ENCODE measurements at regions not wholly inside any gene's neighbourhood (a gene's known extent, or its start where the extent isn't known, plus 50 kb on each side); places are given as distances from the start of the nearest gene placed in this dataset.

DNA sequence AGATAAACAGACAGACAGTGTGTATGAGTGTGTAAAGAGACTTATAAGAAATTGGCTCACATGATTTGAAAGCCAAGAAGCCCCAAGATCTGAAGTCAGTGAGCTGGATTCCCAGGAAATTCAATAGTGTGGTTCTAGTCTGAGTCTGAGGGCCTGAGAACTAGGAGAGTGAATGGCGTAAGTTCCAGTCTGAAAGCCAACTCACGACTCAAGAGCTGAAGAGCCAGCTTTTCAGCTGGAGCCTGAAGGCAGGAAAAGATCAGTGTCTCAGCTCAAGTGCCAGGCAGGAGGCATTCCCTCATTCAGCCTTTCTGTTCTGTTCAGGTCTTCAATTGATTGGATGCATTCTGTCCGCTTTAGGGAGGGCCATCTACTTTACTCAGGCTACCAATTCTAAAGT, 257.2 kb downstream of the PLPP3 start:
- no peak for DNase-seq
- no peaks in the 10 kb centered on the region for H3K36me3 ChIP-seq
- TF ChIP-seq POLR2AphosphoS5 (IDR thresholded peaks at IDR 0.05), result no peak
- no peak for TF ChIP-seq POLR2A (IDR thresholded peaks at IDR 0.05)
- TF ChIP-seq, protein P1, sequence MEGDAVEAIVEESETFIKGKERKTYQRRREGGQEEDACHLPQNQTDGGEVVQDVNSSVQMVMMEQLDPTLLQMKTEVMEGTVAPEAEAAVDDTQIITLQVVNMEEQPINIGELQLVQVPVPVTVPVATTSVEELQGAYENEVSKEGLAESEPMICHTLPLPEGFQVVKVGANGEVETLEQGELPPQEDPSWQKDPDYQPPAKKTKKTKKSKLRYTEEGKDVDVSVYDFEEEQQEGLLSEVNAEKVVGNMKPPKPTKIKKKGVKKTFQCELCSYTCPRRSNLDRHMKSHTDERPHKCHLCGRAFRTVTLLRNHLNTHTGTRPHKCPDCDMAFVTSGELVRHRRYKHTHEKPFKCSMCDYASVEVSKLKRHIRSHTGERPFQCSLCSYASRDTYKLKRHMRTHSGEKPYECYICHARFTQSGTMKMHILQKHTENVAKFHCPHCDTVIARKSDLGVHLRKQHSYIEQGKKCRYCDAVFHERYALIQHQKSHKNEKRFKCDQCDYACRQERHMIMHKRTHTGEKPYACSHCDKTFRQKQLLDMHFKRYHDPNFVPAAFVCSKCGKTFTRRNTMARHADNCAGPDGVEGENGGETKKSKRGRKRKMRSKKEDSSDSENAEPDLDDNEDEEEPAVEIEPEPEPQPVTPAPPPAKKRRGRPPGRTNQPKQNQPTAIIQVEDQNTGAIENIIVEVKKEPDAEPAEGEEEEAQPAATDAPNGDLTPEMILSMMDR (IDR thresholded peaks at IDR 0.05), result no peak
- TF ChIP-seq EP300 (IDR thresholded peaks at IDR 0.05; ENCODE audit: low read depth), result no peak
- intact Hi-C loops (cut with DNase I; ENCODE audit: low total_unique reads) (loop anchor here (5.0 kb wide), 1 partner anchor 1440 kb away; no protein-coding TSS in a partner anchor), in situ Hi-C loops (cut with MboI; ENCODE audit: low pct_ligation_motif_present in 1 of 4, low pct_unique_long_range_greater_than_20kb in 1 of 4, low sequenced_read_pairs in 3 of 4) (no loop called here)
- WGBS, 2 donors (ENCODE audit: low coverage in 1 of 2), result 93 to 94% methylated on average over 2 to 3 of the region's 3 CpGs
- H3K27me3 ChIP-seq, result no peaks in the 10 kb centered on the region
- H3K9me3 ChIP-seq, result no peaks in the 10 kb centered on the region
- H3K4me1 ChIP-seq, result no peaks in the 10 kb centered on the region
- H3K4me3 ChIP-seq, result no peak overlapping the region
- no peak overlapping the region for H3K27ac ChIP-seq

DNA sequence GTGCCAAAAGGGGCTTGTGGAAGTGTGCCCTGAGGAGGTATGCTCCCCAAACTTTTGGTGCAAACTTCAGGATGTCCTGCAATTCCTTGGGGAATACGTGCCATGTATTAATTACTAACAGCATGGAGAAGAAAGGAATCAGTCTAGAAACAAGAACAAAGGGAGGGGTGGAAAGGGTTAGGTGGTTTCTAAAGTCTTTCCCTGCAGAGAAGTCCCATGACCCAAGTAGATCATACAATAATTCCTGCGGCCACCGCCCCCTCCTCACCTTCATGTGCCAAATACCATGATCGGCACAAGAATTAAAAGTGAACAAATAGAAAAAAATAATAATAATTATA, 258.2 kb downstream of the PLPP3 start:
- Histone ChIP-seq H3K4me1 (no peaks in the 10 kb centered on the region), H3K27me3 (no peaks in the 10 kb centered on the region), H3K27ac (no peak overlapping the region), H3K36me3 (no peaks in the 10 kb centered on the region), H3K4me3 (no peak overlapping the region), H3K9me3 (no peaks in the 10 kb centered on the region)
- WGBS, 2 donors (ENCODE audit: low coverage in 1 of 2), result 89 to 95% methylated on average over 3 to 4 of the region's 4 CpGs
- in situ Hi-C loops (cut with MboI; ENCODE audit: low pct_ligation_motif_present in 1 of 4, low pct_unique_long_range_greater_than_20kb in 1 of 4, low sequenced_read_pairs in 3 of 4) (no loop called here), intact Hi-C loops (cut with DNase I; ENCODE audit: low total_unique reads) (loop anchor here (5.0 kb wide), 1 partner anchor 1441 kb away; no protein-coding TSS in a partner anchor)
- DNase-seq, result no peak
- TF ChIP-seq EP300 (IDR thresholded peaks at IDR 0.05; ENCODE audit: low read depth), result no peak
- TF ChIP-seq, protein P1 (IDR thresholded peaks at IDR 0.05), result no peak
- no peak for TF ChIP-seq POLR2A (IDR thresholded peaks at IDR 0.05)
- TF ChIP-seq POLR2AphosphoS5 (IDR thresholded peaks at IDR 0.05), result no peak

DNA sequence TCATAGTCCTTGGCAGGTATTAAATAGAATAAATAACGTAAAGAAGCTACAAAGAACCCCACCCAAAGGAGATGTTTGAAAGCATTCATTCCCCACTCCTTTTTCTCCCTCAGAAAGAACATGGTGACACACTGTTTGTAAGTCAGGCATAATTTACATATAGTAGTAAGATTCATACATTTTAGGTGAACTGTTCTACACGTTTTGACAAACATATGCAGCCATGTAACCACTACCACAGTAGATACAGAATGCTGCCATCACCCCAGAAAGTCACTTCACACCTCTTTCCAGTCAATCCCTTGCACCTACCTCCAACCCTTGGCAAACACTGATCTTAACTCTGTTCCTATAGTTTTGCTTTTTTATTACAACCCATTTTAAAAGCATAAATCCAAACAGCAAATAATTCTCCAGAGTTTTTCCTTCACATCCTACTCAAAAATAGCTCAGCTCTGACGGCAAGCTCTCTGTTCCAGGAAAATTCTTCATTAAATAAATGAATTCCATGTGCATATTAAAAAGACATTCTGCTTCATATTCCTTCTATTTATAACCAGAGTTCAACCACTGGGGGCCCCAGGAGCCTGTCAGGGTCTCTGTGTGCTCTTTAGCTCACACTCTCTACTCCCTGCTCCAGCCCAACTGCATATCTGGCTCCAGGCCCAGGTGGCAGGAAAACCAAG, 258.8 kb downstream of the PLPP3 start:
- in situ Hi-C loops (cut with MboI; ENCODE audit: low pct_ligation_motif_present in 1 of 4, low pct_unique_long_range_greater_than_20kb in 1 of 4, low sequenced_read_pairs in 3 of 4), result no loop called here

DNA sequence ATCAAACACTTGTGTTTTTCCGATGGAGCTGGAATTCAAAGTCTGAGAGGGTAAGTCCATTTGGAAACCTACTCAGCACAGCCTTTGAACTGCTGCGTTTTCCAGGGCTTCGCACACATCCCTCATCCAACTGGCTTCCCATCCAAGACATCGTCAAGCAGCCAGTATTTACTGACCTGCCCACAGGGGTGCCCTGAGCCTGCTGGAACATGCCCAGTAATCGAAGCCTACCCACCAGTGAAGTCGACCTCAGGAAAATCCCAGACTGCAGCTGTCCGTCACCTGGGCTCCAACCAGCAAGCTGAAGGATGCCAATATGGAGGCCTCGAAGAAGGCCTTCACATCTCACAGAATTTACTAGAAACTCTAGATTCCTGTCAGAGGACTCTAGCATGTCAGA, 261.6 kb downstream of the PLPP3 start:
- TF ChIP-seq, protein P1 (IDR thresholded peaks at IDR 0.05), result no peak
- TF ChIP-seq EP300 (IDR thresholded peaks at IDR 0.05; ENCODE audit: low read depth) (no peak), POLR2AphosphoS5 (IDR thresholded peaks at IDR 0.05) (no peak), POLR2A (IDR thresholded peaks at IDR 0.05) (no peak)
- DNase-seq, result no peak
- Histone ChIP-seq H3K27me3 (no peaks in the 10 kb centered on the region), H3K4me1 (no peaks in the 10 kb centered on the region), H3K9me3 (no peaks in the 10 kb centered on the region), H3K27ac (no peak overlapping the region), H3K36me3 (no peaks in the 10 kb centered on the region), H3K4me3 (no peak overlapping the region)
- WGBS, 2 donors (ENCODE audit: low coverage in 1 of 2), result 91 to 92% methylated on average over 5 to 8 of the region's 8 CpGs
- intact Hi-C loops (cut with DNase I; ENCODE audit: low total_unique reads), result no loop called here
- in situ Hi-C loops (cut with MboI; ENCODE audit: low pct_ligation_motif_present in 1 of 4, low pct_unique_long_range_greater_than_20kb in 1 of 4, low sequenced_read_pairs in 3 of 4), result no loop called here

More for the DNA sequence above, 258.8 kb downstream of the PLPP3 start:
- Histone ChIP-seq H3K4me3 (no peak overlapping the region), H3K36me3 (no peaks in the 10 kb centered on the region), H3K27ac (no peak overlapping the region), H3K9me3 (no peaks in the 10 kb centered on the region), H3K4me1 (no peaks in the 10 kb centered on the region), H3K27me3 (no peaks in the 10 kb centered on the region)
- intact Hi-C loops (cut with DNase I; ENCODE audit: low total_unique reads), result loop anchor here (5.0 kb wide), 1 partner anchor 1442 kb away; no protein-coding TSS in a partner anchor
- WGBS, 2 donors (ENCODE audit: low coverage in 1 of 2), result 40 to 62% methylated on average over 3 of the region's 3 CpGs
- TF ChIP-seq, protein P1 (IDR thresholded peaks at IDR 0.05), result no peak
- no peak for TF ChIP-seq POLR2AphosphoS5 (IDR thresholded peaks at IDR 0.05)
- no peak for TF ChIP-seq EP300 (IDR thresholded peaks at IDR 0.05; ENCODE audit: low read depth)
- no peak for TF ChIP-seq POLR2A (IDR thresholded peaks at IDR 0.05)
- DNase-seq, result no peak
